H1 (cell line): ENCODE measurements at regions not wholly inside any gene's neighbourhood (a gene's known extent, or its start where the extent isn't known, plus 50 kb on each side); places are given as distances from the start of the nearest gene placed in this dataset.
A peak's percentile ranks its signal among the peaks of the same experiment; 100 is the strongest.

Experiments used
- CTCF ChIA-PET: fragments of 300-600 bp; sonication (Branson Sonifier 250); formaldehyde crosslinking; loops from one replicate; lab custom pipeline; 2021; ENCODE audit not compliant: partially characterized antibody; lab: Charles Lee
- POLR2A ChIA-PET: fragments of 300-600 bp; sonication (Branson Sonifier 250); formaldehyde crosslinking; loops from one replicate; lab custom pipeline; 2021; ENCODE audit warnings: inconsistent platforms; ENCODE audit not compliant: partially characterized antibody; lab: Charles Lee
- DNase-seq, 2 experiments: peaks; one replicate each; pipeline versions ENCODE4 v3.0.0 to v3.0.0-alpha.2; 2010 to 2022; ENCODE audit warnings: low spot score in 2 of 2, low read depth in 1 of 2, mixed read lengths in 1 of 2
- FAIRE-seq: peaks from 2 replicates; lab custom pipeline; 2011; peaks lifted over from hg19 to GRCh38; lab: Jason Lieb, UNC
- H2AFZ ChIP-seq: 2 replicates; pipeline ENCODE4 v1.8.1; 2012; ENCODE audit warnings: low read length, inconsistent platforms
- H2AK5ac ChIP-seq: 2 replicates; pipeline ENCODE4 v1.6.1; 2013; ENCODE audit warnings: low read depth, low read length
- H2BK120ac ChIP-seq: replicated peaks from 2 replicates; pipeline ENCODE3; 2013; ENCODE audit warnings: low read depth, low read length, inconsistent platforms
- H2BK12ac ChIP-seq: 2 replicates; pipeline ENCODE4 v1.6.1; 2013; ENCODE audit warnings: low read depth, low read length
- H2BK15ac ChIP-seq: 2 replicates; pipeline ENCODE4 v1.6.1; 2013; ENCODE audit warnings: low read length
- H2BK20ac ChIP-seq: 2 replicates; pipeline ENCODE4 v1.6.1; 2013; ENCODE audit warnings: low read length
- H2BK5ac ChIP-seq: 2 replicates; pipeline ENCODE4 v1.6.1; 2013; ENCODE audit warnings: low read depth, low read length
- H3K14ac ChIP-seq: 2 replicates; pipeline ENCODE4 v1.6.1; 2013; ENCODE audit warnings: inconsistent platforms; ENCODE audit not compliant: insufficient read length
- H3K18ac ChIP-seq: 2 replicates; pipeline ENCODE4 v1.6.1; 2013; ENCODE audit warnings: low read length; ENCODE audit errors: extremely low read depth
- H3K23ac ChIP-seq: 2 replicates; pipeline ENCODE4 v1.6.1; 2013; ENCODE audit warnings: inconsistent platforms; ENCODE audit not compliant: insufficient read length
- H3K23me2 ChIP-seq: 2 replicates; pipeline ENCODE4 v1.6.1; 2013; ENCODE audit warnings: low read depth, low read length
- H3K27ac ChIP-seq: 2 replicates; pipeline ENCODE4 v1.6.1; 2011; ENCODE audit warnings: low read depth, low read length, inconsistent platforms
- H3K27me3 ChIP-seq, 4 experiments: replicated peaks in 1 of 4; 1 replicate in 1 of 4; 2 replicates in 3 of 4; pipeline versions ENCODE4 v1.6.1 to v1.8.1; 2011 to 2013; ENCODE audit warnings: low read length in 3 of 4, mild to moderate bottlenecking in 3 of 4, inconsistent platforms in 2 of 4, mixed read lengths in 2 of 4, moderate library complexity in 1 of 4; ENCODE audit not compliant: control insufficient read depth in 3 of 4, insufficient read depth in 3 of 4; ENCODE audit errors: extremely low read depth in 1 of 4
- H3K36me3 ChIP-seq, 4 experiments: 2 replicates each; pipeline versions ENCODE4 v1.6.1 to v1.8.1; 2011 to 2013; ENCODE audit warnings: mild to moderate bottlenecking in 4 of 4, low read length in 3 of 4, moderate library complexity in 2 of 4, control low read depth in 1 of 4, inconsistent platforms in 1 of 4; ENCODE audit not compliant: insufficient read depth in 4 of 4, control insufficient read depth in 2 of 4
- H3K4ac ChIP-seq: replicated peaks from 2 replicates; pipeline ENCODE3; 2013; ENCODE audit warnings: low read length, low read depth, mixed read lengths, inconsistent platforms; ENCODE audit not compliant: insufficient read length
- H3K4me1 ChIP-seq, 4 experiments: replicated peaks in 1 of 4; 1 replicate in 1 of 4; 2 replicates in 3 of 4; pipeline versions ENCODE4 v1.6.1 to v1.8.1; 2011 to 2013; ENCODE audit warnings: low read length in 3 of 4, inconsistent platforms in 2 of 4, mixed read lengths in 1 of 4; ENCODE audit not compliant: insufficient read depth in 4 of 4, control insufficient read depth in 3 of 4
- H3K4me2 ChIP-seq, 2 experiments: 2 replicates each; pipeline versions ENCODE4 v1.6.1 to v1.8.1; 2011 to 2013; ENCODE audit warnings: low read depth in 2 of 2, low read length in 2 of 2, control low read depth in 1 of 2, inconsistent platforms in 1 of 2, mild to moderate bottlenecking in 1 of 2; ENCODE audit not compliant: insufficient read depth in 1 of 2
- H3K4me3 ChIP-seq, 4 experiments: fragments of 200-600, 300-600 bp in 1 of 4; sonication (generic), shearing (Covaris generic), sonication (Bioruptor Twin) in 1 of 4; 2 replicates each; pipeline versions ENCODE4 v1.5.1 to v1.8.1; 2011 to 2016; ENCODE audit warnings: low read length in 4 of 4, low read depth in 3 of 4, control low read depth in 2 of 4, inconsistent platforms in 2 of 4, mild to moderate bottlenecking in 2 of 4, mixed read lengths in 1 of 4, moderate library complexity in 1 of 4; ENCODE audit not compliant: insufficient read depth in 2 of 4; ENCODE audit errors: extremely low read depth in 1 of 4
- H3K56ac ChIP-seq: replicated peaks from 2 replicates; pipeline ENCODE3; 2013; ENCODE audit warnings: low read depth, mild to moderate bottlenecking, mixed read lengths, low read length, inconsistent platforms; ENCODE audit not compliant: insufficient read length
- H3K79me1 ChIP-seq: 2 replicates; pipeline ENCODE4 v1.6.1; 2013; ENCODE audit warnings: low read depth, low read length, control low read depth
- H3K79me2 ChIP-seq, 2 experiments: 2 replicates each; pipeline versions ENCODE4 v1.6.1 to v1.8.1; 2012 to 2013; ENCODE audit warnings: low read length in 2 of 2, mild to moderate bottlenecking in 2 of 2, inconsistent platforms in 1 of 2; ENCODE audit not compliant: insufficient read depth in 2 of 2, control insufficient read depth in 1 of 2
- H3K9ac ChIP-seq, 4 experiments: replicated peaks in 1 of 4; 1 replicate in 1 of 4; 2 replicates in 3 of 4; pipeline versions ENCODE4 v1.6.1 to v1.8.1; 2011 to 2013; ENCODE audit warnings: low read depth in 3 of 4, low read length in 3 of 4, control low read depth in 2 of 4, mild to moderate bottlenecking in 2 of 4, moderate library complexity in 2 of 4, inconsistent platforms in 1 of 4; ENCODE audit errors: extremely low read depth in 1 of 4
- H3K9me3 ChIP-seq, 2 experiments: 2 replicates each; pipeline versions ENCODE4 v1.6.1 to v1.8.1; 2012 to 2013; ENCODE audit warnings: mild to moderate bottlenecking in 2 of 2, moderate library complexity in 2 of 2, control low read depth in 1 of 2, inconsistent platforms in 1 of 2, low read depth in 1 of 2, low read length in 1 of 2, mixed read lengths in 1 of 2; ENCODE audit not compliant: insufficient read depth in 2 of 2
- H4K20me1 ChIP-seq, 2 experiments: replicated peaks in 1 of 2; 2 replicates each; pipeline versions ENCODE3 to v1.8.1; 2011 to 2013; ENCODE audit warnings: inconsistent platforms in 2 of 2, low read length in 2 of 2, mild to moderate bottlenecking in 1 of 2; ENCODE audit not compliant: insufficient read depth in 2 of 2, control insufficient read depth in 1 of 2
- H4K5ac ChIP-seq: 2 replicates; pipeline ENCODE4 v1.6.1; 2013; ENCODE audit warnings: low read length, low read depth, mixed read lengths, inconsistent platforms; ENCODE audit not compliant: insufficient read length
- H4K8ac ChIP-seq: 2 replicates; pipeline ENCODE4 v1.8.0; 2013; ENCODE audit warnings: mild to moderate bottlenecking, moderate library complexity, low read length, inconsistent platforms; ENCODE audit not compliant: insufficient read depth; ENCODE audit errors: extremely low read depth
- H4K91ac ChIP-seq: replicated peaks from 2 replicates; pipeline ENCODE3; 2013; ENCODE audit warnings: low read length, mixed read lengths, inconsistent platforms; ENCODE audit not compliant: insufficient read length
- RBBP5 ChIP-seq: IDR thresholded peaks from 2 replicates; pipeline ENCODE4 v1.7.1; 2012; ENCODE audit warnings: low read depth, mild to moderate bottlenecking, inconsistent platforms, low read length, moderate library complexity, borderline replicate concordance
- RFX5 ChIP-seq: IDR thresholded peaks from 2 replicates; pipeline ENCODE4 v1.6.1; 2011; ENCODE audit warnings: low read depth, low read length, improper control_type of control experiment, borderline replicate concordance
- SAP30 ChIP-seq: fragments of 300-600 bp; sonication (generic); IDR thresholded peaks from 2 replicates; pipeline ENCODE4 v1.7.1; 2012; ENCODE audit warnings: low read length, moderate library complexity, mild to moderate bottlenecking, inconsistent platforms; ENCODE audit not compliant: insufficient read depth, insufficient replicate concordance
- SIN3A ChIP-seq, 2 experiments: IDR thresholded peaks in 1 of 2; conservative IDR thresholded peaks in 1 of 2; 2 replicates each; pipeline ENCODE4 v1.6.1; 2011 to 2012; ENCODE audit warnings: low read length in 2 of 2, improper control_type of control experiment in 1 of 2, low read depth in 1 of 2, mild to moderate bottlenecking in 1 of 2
- WGBS, 2 experiments: shearing (Covaris generic) in 1 of 2; methylation state at CpG; one replicate each; pipeline versions ENCODE4 v1.1.6 to v1.1.7; 2013 to 2015; ENCODE audit warnings: low lambda C conversion rate in 2 of 2, mixed read lengths in 2 of 2, inconsistent platforms in 1 of 2, low coverage in 1 of 2, missing lambda C conversion rate in 1 of 2; ENCODE audit not compliant: insufficient replicate concordance in 2 of 2, insufficient coverage in 1 of 2, insufficient read length in 1 of 2; ENCODE audit errors: extremely low coverage in 1 of 2, missing lambda C conversion rate in 1 of 2; 5-methylcytosine and 5-hydroxymethylcytosine counted together
- TF ChIP-seq, protein P1 (sequence below): IDR thresholded peaks from 2 replicates; pipeline ENCODE4 v1.6.1; 2012; ENCODE audit warnings: inconsistent platforms

DNA sequence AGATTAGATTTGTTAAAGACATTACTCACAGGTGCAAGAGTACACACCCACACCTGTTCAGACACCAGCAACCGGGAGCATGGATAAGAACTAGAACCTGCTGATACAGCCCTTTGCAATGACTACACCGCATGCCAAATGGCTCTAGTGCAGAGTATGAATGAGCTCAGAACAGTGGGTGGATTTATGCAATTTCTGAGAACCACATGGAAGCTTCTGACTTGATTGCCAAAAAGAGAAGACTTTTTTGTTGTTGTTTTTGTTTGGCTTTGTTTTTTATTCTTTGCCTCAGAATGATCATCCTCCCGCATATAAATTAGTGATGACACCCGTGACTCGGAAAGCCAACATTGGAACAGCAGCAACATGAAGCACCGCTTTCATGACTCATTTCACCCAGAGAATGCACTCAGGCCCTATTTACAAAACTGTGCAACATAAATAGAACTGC is 77.4 kb upstream of the LRCH1 start:
- Histone ChIP-seq H2BK120ac (no peak overlapping the region), H3K9ac (no peak overlapping the region)
- CTCF ChIA-PET = interaction anchor here (0.9 to 2.3 kb wide), 3 partner anchors 15 to 128 kb away, joined by 3 to 8 read pairs (median 3); no protein-coding TSS in a partner anchor

More for the DNA sequence above, 77.4 kb upstream of the LRCH1 start:
- Histone ChIP-seq H3K9me3 (no peaks in the 10 kb centered on the region), H3K27ac (no peak overlapping the region), H3K56ac (no peak overlapping the region), H3K18ac (no peak overlapping the region), H3K36me3 (no peaks in the 10 kb centered on the region), H2AK5ac (no peak overlapping the region), H3K23me2 (no peaks in the 10 kb centered on the region), H3K4me1 (no peaks in the 10 kb centered on the region; a peak in 1 of 7 replicates), H2BK20ac (no peak overlapping the region), H2AFZ (no peak overlapping the region), H4K91ac (no peak overlapping the region), H2BK12ac (no peak overlapping the region), H3K79me2 (no peaks in the 10 kb centered on the region), H4K20me1 (no peaks in the 10 kb centered on the region), H2BK15ac (no peak overlapping the region), H3K27me3 (no peaks in the 10 kb centered on the region), H4K5ac (no peak overlapping the region), H3K4me2 (no peak overlapping the region), H3K4ac (no peak overlapping the region)
- WGBS, 2 experiments = 94% methylated on average over 6 of the region's 6 CpGs; no CpG with 5 or more reads in 1 of the 2 experiments
- FAIRE-seq (no peak), DNase-seq (peak in 1 of 2 experiments; percentile 7)
- TF ChIP-seq, protein P1, sequence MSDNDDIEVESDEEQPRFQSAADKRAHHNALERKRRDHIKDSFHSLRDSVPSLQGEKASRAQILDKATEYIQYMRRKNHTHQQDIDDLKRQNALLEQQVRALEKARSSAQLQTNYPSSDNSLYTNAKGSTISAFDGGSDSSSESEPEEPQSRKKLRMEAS = no peak
- TF ChIP-seq RBBP5 = no peak
- TF ChIP-seq SAP30 = no peak
- no peak for TF ChIP-seq SIN3A (conservative IDR thresholded peaks at IDR 0.05 in 1 of 2, IDR thresholded peaks at IDR 0.05 in 1 of 2; ENCODE audit: low read depth in 1 of 2, low read length in 2 of 2)
- no peak for TF ChIP-seq RFX5
- TF ChIP-seq, all 59 proteins: peak for 0
- Histone ChIP-seq H3K4me3 (no peak overlapping the region), H4K8ac (no peak overlapping the region), H3K14ac (no peak overlapping the region), H2BK5ac (no peak overlapping the region), H3K23ac (no peak overlapping the region), H3K79me1 (no peaks in the 10 kb centered on the region)
- POLR2A ChIA-PET = no interaction called here
